ENCODE measurements at regions not wholly inside any gene's neighbourhood (a gene's known extent, or its start where the extent isn't known, plus 50 kb on each side); places are given as distances from the start of the nearest gene placed in this dataset.

GRCh38 chr1:232751393-232752140, 53.6 kb upstream of the MAP10 start:
- no peak for TF ChIP-seq POLR2A (IDR thresholded peaks at IDR 0.05)
- TF ChIP-seq CTCF (IDR thresholded peaks at IDR 0.05), result no peak
- H3K27me3 ChIP-seq, result no peaks in the 10 kb centered on the region
- H3K4me1 ChIP-seq (replicated peaks in 1 of 2), result no peaks in the 10 kb centered on the region
- peaks cover 0 to 13% (median 0%) of the 10 kb centered on the region in 3 donors for H3K9me3 ChIP-seq (replicated peaks in 1 of 3)
- no peak overlapping the region for H3K27ac ChIP-seq
- no peak overlapping the region for H3K4me3 ChIP-seq
- H3K36me3 ChIP-seq (replicated peaks in 1 of 2), result no peaks in the 10 kb centered on the region
- 45 to 49% (median 48%) methylated on average over 7 of the region's 7 CpGs for WGBS, 4 donors
- intact Hi-C loops (cut with DNase I), result no loop called here
- no peak for DNase-seq

- intact Hi-C loops (cut with DNase I), result no loop called here
- TF ChIP-seq POLR2A (IDR thresholded peaks at IDR 0.05), result no peak
- no peak for TF ChIP-seq CTCF (IDR thresholded peaks at IDR 0.05)
- whole genome bisulfite sequencing, 4 donors, result 42 to 65% (median 60%) methylated on average over 1 of the region's 1 CpG
- Histone ChIP-seq H3K36me3 (replicated peaks in 1 of 2) (no peaks in the 10 kb centered on the region), H3K27ac (no peak overlapping the region), H3K9me3 (replicated peaks in 1 of 3) (peaks cover 0 to 13% (median 0%) of the 10 kb centered on the region in 3 donors), H3K4me1 (replicated peaks in 1 of 2) (no peaks in the 10 kb centered on the region), H3K4me3 (no peak overlapping the region), H3K27me3 (no peaks in the 10 kb centered on the region)
- no peak for DNase-seq
Measured at GRCh38 chr1:232752365-232752764, 52.9 kb upstream of the MAP10 start.

GRCh38 chr1:232754930-232755329, 50.3 kb upstream of the MAP10 start:
- Histone ChIP-seq H3K27ac (no peak overlapping the region), H3K9me3 (replicated peaks in 1 of 3) (no peaks in the 10 kb centered on the region), H3K36me3 (replicated peaks in 1 of 2) (no peaks in the 10 kb centered on the region), H3K27me3 (no peaks in the 10 kb centered on the region), H3K4me3 (no peak overlapping the region), H3K4me1 (replicated peaks in 1 of 2) (no peaks in the 10 kb centered on the region)
- DNase-seq, result no peak
- 66 to 82% (median 70%) methylated on average over 1 of the region's 1 CpG for WGBS, 4 donors
- intact Hi-C loops (cut with DNase I), result no loop called here
- no peak for TF ChIP-seq CTCF (IDR thresholded peaks at IDR 0.05)
- TF ChIP-seq POLR2A (IDR thresholded peaks at IDR 0.05), result no peak

Small RNA genes in the stretch of these regions (small RNA-seq; reads per million reads assigned to genes)
- 0 reads per million in 2 donors for gene RNU6-1211P
